ENCODE measurements at regions not wholly inside any gene's neighbourhood (a gene's known extent, or its start where the extent isn't known, plus 50 kb on each side); places are given as distances from the start of the nearest gene placed in this dataset.
"Not testable (repeated sequence)": the region's sequence is repeated elsewhere in the genome, so short reads cannot be mapped to it uniquely, and the experiment has no call there.

DNA sequence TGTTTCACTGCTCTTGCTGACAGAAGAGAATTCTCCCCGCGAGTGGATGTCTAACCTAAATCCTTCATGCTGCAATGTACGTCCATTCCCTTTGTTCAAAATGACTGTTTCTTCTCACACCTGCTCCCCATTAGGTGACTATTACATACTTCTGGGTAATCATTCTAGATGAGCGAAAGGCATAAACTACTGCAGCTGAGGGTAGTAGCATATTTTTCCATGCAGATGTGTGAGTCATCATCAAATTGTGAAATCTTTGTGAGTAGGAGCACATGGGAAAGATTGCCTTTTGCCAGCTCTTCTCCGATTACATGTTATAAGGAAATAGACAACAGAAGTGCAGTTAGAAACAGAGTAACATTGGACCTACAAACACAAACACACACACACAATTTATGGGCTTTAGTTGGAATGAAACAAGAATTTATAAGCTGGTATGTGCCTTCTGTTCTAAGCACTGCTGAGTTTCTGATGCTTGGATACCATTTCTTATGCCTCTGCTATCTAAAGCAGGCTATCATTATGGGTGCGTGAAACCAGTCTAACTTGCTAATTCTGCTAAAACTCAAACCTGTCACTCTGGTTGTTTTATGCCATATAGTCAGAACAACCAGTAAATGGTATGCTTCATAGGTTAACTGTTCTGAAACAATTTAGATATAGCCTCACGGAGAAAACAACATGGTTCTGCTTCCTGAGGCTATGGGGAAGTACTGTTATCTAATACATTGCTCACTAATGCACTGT lies 346.9 kb upstream of the PSMD7 start:
- FAIRE-seq = no peak

DNA sequence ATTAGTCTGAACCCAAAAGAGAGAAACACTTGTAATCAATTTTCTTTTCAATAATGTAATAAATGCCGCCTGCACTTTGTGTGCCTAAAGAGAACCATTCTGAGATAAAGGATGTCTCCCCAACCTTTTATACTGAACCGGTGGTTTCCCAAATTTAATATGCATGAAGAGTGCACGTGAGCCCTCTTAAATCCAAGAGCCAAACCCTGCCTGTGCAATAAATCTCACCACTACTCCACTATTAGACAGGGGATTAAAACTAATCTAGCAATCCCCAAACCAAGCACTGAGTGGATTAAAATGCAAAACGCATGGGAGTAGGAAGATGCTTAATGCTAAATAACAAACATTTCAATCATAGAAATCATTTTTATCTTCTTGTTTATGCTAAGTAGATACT lies 351.0 kb upstream of the PSMD7 start:
- no peak for FAIRE-seq

DNA sequence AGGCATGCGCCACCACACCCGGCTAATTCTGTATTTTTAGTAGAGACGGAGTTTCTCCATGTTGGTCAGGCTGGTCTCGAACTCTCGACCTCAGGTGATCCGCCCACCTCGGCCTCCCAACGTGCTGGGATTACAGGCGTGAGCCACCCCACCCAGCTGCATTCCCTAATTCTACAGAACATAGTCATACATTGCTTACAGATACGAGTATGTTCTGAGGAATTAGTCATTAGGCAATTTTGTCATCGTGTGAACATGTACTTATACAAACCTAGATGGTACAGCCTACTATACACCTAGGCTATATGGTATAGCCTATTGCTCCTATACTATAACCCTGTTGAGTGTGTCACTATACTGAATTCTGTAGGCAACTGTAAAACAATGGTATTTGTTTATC lies 353.4 kb upstream of the PSMD7 start:
- FAIRE-seq = not testable (repeated sequence)

DNA sequence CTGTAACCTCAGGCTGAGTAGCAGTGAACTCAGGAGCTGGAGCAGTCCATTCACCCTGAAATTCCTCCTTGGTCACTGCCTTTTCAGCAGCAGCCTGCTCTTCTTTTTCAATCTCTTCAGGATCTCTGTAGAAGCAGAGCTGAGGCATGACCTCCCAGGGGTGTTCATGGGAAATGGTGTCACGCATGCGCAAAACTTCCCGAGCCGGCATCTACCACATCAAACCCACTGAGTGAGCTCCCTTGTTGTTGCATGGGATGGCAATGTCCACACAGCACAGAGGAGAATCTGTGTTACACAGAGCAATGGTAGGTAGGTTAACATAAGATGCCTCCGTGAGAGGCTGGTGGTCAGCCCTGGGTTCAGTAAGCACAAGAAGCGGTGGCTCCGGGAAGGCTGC lies 355.8 kb upstream of the PSMD7 start:
- not testable (repeated sequence) for FAIRE-seq

DNA sequence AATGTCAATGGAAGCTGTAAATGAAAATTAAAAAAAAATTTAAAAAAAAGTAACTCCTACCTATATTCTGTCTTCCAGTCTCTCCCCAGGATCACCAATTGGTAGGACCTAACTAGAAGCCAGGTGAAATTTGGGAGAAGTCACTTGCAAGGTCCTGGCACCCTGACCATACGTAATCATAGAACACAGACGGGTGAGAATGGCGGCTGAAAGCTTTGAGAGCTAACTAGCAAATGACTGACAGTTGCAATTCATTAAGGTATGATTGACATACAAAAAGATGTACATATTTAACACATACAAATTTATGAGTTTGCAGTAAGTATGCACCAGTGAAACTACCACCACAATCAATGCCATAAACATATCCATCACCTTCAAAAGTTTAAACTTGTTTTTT lies 372.7 kb upstream of the PSMD7 start:
- FAIRE-seq = no peak

DNA sequence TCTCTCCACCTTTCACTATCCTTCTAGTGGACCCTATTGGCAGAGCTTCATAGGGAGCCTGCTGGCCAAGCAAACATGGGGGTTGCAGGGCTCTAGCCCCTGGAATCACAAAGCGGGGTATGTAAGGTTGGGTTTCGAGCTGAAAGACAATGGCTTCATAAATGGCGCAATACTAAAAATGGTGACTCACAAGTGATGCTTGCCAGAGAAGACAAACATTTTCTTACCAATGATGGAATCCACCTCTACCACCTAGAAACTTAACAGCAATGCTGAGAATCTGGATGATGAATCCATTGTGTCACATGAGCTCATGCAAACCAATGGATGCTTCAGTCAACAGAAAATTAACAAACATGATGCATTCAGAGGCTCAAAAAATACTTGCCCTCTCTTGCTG lies 375.3 kb upstream of the PSMD7 start:
- FAIRE-seq = no peak

DNA sequence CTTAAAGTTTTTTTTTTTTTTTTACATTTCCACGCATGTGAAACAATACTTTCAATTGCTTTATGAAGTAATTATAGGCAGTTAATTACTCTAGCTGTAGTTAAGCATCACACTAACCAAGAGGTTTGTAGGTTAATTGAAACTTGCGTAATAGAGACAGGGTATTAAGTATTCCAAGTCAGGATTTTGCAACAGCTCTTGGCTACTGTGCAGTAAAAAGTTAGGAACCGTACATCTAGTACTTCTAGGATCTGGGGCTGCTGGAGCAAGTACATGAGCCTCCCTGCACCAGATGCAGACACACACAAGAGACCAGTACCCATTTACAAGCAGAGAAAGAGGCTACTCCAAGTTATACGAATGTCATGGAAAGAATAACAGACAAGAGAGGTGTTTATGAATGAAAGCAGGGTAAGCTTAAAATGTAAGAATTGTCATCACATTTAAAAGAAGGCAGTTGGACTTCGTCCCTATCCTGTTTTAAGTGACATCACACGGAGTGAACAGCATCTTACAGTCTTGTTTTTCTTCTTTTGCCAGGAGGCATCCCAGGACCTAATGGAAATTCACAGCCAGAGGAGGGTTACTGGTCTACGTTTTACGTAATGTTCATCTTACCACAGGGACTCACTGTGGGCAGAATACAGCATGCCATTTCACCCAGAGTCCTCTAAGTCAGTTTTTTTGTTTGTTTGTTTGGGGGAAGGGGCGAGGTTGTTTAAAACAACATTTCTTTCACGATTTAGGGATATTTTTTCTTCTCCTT lies 379.6 kb upstream of the PSMD7 start:
- FAIRE-seq = no peak

DNA sequence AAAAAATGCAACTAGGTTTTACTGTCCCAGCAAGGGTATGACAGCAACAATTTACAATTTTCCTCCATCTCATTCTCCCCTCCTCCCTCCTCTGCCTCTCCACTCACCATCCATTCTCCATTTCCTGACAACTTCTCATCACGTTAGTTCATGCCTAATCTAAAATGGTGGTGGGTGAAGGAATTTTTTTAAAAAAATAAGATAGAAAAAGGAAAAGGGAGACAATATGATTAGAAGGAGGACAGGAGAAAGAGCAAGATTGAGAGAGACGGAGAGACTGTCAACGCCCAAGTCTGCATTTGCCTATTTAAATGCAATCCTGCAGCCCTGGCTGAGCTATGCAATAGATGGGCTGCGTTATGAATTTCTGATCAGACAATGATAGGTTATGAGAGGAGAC lies 380.7 kb upstream of the PSMD7 start:
- FAIRE-seq = no peak

DNA sequence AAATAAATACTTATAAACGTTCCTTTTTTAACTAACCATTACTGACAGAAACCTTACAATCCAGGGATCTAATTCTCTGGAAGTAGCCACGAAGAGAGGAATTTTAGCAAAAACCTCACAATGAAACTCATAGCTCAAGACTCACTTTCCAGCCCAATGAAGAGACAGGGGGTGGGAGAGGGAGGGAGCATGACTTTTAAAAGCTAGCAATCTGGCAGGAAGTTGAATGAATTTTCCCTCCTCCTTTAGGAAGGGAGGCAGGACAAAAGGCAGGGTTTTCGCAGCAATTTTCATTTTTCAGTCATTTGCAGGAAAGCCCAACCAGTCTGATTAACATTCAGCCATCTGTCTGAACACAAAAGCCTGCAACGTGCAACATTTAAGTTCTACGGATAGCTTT lies 381.5 kb upstream of the PSMD7 start:
- FAIRE-seq = no peak

DNA sequence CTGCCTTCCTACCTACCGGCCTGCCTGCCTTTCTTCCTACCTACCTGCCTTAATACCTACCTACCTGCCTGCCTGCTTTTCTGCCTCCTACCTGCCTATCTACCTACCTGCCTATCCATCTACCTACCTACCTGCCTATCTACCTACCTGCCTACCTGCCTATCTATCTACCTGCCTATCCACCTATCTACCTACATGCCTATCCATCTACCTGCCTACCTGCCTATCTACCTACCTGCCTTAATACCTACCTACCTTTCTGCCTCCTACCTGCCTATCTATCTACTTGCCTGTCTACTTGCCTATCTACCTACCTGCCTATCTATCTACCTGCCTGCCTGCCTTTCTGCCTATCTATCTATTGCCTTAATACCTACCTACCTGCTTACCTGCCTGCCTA lies 383.8 kb upstream of the PSMD7 start:
- FAIRE-seq = no peak

DNA sequence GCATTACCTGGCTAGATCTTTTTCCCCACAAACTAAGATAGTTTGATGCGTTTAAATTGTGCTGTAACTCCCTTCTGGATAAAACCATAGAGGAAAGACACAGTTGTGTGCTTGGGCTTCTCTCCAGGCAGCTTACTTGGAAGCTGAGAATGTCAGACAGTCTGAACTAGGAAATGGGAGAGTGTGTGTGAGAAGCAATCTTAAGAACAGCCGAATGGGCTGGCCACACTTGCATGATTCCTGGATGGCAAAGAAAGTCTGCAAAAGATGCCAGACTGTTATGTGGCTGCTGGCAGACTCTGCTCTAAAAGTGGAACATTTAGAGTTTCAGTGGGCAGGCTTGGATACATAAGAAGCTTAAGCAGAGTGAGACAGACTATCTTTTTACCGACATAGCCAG lies 384.3 kb upstream of the PSMD7 start:
- FAIRE-seq = no peak

DNA sequence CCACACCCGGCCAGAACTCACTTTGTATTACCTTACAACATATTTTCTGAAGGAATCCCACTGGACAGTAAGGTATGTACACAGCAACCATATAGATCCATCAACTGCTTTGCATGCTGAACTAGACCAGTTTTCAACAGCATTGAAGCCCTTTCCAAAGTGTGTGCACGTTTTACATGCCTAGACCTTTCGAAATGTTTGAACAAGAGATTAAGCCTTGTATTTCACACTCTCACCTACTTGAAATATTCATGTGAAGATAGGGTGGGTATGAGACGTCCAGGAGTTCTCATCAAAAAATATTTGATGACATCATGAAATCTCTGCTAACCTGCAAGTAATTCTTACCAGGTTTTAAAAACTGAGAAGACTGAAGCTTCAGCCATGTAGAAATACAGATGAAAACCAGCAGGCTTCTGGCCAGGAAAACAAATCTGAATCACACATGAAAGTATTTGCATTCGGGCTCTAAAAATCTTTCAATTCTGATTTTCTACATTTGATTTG lies 387.0 kb upstream of the PSMD7 start:
- FAIRE-seq = no peak

DNA sequence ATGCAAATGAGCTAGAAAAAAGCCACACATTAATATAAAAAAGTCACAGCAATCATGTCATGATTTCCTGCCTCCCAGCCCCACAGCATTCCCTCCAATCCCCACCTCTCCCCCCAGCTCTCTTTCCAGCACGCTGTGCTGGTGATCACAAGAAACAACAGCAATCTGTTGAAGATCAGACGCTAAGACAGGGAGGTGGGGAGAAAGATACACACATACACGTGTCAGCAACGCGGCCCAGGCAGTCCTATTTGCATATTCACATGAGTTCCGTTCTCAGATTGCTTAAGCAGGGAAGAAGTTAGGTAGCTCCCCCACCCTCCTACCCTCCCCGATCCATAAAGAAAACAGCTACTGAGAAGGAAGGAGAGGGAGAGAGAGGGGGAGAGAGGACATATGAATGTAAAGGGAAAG lies 405.5 kb upstream of the PSMD7 start:
- FAIRE-seq = no peak

DNA sequence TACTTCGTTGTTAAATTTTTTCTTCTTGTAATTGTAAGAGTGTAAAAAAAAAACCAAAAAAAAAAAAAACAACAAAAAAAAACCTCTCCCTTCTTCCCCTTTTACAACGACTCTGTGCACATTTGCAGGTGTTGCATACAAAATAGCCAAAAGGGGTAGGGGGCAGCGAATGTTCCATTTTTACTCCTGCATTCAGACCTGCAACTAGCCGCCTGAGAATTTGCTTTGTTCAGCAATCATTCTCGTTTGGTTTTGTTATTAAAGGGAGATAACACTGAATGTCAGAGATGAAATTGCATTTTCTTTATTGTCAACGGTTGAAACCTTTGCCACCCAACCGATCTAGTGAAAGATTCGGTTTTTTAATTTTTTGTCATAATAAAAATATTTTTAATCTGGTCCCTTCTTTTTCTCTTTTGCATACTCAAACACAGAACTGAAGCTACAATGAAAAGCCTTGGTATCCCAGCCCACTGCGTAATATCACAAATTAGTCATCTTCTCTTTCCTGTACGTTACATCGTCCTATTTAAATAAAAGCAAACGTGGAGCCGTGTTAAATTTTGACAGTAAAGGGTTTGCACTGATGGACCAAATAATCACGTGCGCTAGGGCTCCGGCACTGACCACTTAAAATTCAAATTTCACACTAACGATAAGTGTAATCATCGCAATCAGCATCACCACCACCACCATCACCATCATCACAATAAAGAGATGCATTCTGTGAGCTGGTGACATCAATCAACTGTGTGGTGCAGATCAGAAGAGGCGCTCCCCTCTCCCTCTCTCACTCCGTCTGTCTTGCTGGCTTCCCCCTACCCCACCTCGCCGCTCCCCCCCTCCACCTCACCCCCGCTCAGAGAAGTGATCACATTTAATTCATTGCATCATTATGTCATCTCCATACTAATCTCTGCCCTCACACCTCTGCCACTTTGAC lies 406.2 kb upstream of the PSMD7 start:
- no peak for FAIRE-seq

DNA sequence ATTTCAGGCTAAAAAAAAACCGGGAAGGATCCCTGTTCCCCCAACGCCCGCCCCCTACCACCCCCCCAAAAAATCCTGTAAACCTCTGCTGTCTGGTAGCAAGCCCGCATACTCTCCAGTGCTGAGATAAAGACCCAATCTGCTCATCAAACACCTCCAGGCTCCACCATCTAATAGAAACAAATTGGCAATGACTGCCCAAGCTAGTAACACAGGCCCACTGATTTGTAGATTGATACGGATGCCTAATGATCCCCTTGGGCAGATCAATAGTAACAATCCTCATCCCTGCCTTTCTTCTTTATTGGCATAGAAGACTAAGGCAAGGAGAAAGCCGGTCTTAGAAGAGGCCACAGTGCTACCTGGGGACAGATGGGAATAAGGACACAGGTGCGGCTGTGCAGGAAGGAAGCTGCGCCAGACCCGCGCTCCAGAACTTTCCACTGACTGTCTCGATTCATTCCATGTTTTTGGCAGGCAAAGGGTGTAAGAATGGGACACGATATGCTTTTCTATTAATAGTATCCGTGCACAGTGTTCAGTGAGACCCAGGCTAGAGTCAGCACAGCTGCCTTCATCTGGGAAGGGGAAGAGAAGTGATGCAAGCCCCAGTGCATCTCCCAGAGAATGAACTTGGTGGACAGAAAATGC lies 407.6 kb upstream of the PSMD7 start:
- no peak for FAIRE-seq

DNA sequence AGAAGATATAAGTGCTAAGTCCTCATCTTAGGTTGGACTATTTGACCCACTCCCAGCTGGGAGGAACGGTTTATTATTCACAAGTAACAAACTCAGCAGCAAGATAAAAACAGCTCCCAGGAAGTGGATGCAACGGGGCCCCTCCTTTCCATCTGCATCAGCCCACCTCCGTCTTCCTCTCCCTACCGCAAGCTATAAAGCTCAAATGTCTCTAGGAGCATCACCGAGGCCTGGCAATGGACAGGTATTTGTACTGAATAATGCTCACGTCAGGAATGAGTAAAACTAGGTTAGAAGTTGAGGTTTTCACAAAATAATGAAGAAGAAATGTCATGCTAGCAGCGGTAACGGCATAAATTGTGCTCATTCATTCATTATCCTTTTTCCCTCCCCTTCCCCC lies 408.7 kb upstream of the PSMD7 start:
- FAIRE-seq = no peak

DNA sequence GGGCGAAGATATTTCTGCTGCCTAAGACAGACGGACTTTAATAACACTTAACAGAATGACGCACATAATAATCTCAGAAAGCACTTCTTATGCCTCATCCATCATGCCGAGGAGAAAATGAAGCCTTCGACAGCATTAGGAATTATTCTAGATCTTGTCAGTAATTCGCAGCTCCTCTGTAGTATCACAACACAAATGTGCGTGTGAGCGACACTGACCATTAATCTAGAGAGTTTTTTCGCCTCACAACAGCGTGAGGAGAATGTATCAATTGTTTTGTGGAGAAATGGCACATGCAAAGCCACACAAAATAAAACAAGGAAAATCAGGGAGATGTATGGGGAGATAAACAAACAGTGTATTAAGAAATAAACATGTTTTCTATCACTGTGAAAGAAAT lies 410.2 kb upstream of the PSMD7 start:
- no peak for FAIRE-seq

DNA sequence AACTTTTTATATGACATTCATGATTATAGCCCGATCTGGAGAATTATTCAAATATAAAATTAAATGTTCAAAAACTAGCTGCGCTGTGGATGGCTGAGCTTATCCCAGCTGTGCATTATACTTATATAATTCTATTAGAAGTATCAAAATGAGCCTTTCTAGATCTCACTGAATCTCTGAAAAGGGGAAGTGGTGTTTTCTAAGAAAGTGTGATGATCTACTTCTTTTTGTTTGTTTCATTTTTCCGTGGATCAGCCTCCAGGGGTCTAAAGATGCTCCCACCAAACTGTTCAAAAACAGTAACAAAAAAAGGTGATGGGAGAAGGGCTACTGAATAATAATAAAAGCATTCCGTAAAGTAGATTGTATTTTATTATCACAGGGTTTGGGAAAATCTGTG lies 411.3 kb upstream of the PSMD7 start:
- FAIRE-seq = no peak

DNA sequence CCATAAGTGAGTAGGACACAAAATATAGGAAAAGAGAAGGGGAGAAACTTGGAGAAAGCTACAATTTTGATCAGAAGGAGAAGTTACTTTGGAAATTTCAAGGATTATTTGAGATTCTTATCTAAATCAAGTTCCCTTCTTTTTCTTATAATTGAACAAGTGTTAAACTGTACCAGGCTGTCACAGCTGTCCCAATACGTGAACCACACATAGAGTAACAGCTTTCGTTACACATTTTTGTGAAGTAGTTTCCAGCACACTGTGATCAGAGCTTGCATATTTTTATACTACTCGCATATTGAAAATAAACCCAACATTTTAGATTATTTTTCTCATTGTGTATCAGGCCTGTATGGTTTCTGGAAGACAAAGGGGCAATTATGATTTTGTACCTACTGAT lies 412.8 kb upstream of the PSMD7 start:
- no peak for FAIRE-seq

DNA sequence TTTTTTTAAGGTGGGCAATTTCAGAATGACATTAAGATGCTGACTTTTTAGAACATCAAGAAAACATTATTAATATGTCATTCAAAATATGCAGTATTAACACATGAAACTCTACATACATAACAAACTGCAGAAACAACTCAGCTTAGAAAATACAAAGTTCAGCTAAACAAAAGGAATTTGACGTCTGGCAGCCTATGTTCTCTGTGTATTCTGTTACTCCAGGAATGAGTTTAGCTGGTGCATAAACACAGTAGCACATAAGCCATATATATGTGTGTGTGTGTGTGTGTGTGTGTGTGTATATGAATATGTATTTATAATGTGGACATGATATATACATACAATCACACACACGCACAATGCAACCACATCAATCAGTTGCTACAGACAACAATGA lies 413.5 kb upstream of the PSMD7 start:
- FAIRE-seq = no peak

DNA sequence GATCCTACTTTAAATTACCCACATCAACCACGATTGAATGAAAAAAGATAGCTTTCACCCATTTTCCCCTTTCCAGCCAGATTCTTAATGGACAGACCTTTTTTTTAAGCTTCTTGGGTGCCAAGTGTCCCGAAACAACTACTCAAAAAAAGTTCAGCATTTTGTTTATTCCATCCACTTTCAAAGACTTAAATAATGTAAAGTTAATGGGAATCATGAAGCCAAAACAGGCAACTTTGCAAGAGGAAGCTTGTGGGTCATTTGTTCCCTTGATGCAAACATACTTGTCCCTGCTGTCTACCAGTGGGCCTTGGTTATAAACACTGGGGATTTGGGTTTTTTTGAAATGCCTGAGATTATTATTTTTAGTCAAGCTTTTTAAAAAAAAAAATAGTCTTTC lies 414.0 kb upstream of the PSMD7 start:
- no peak for FAIRE-seq

DNA sequence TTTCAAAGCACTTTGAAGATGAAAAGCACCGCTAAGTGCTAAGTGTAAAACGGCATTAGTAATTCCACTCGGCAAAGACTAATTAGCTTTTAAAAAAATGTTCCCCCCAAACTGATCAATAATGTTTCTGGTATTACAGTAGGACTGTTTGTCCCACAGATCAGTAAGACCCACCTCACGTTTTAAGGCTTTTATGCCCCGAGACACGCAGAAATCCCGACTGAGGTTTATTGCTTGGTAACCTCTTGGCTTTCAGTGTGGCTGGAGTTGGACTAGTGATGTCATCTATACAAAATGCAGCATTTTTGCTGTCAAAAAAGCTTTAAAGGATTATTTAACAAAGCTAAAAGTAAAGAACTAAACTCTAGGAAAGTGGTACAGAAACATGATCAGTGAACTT lies 414.6 kb upstream of the PSMD7 start:
- FAIRE-seq = no peak

DNA sequence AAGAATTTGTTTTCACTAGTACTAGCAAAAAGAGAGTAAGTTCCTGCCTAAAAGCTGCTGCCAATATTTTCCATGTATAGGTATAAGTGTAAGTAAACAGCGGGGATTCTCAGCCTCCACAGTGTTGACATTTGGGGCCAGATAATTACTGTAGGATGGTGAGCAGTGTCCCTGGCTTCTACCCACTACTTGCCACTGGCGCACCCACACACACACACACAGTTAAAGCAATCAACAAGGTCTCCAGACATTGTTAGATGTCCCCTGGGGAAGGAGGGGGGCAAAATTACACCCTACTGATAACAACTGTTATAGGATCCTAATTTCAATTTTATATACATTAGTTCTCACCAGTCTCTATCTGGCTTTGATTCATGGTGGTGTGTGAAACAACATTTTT lies 417.0 kb upstream of the PSMD7 start:
- no peak for FAIRE-seq
